Stimulated activated CD4-positive, alpha-beta T cell treated with anti-CD3 and anti-CD28 coated beads, Interleukin-12 subunit alpha, Interleukin-12 subunit beta, amount 100 ng/mL, for 48 hours (primary cell): ENCODE measurements at regions not wholly inside any gene's neighbourhood (a gene's known extent, or its start where the extent isn't known, plus 50 kb on each side); places are given as distances from the start of the nearest gene placed in this dataset.

Experiments used
- DNase-seq, 3 donors: peaks; one replicate each; pipeline ENCODE4 v3.0.0-alpha.2; 2020; ENCODE audit warnings: low read depth in 2 of 3, low spot score in 1 of 3

DNA sequence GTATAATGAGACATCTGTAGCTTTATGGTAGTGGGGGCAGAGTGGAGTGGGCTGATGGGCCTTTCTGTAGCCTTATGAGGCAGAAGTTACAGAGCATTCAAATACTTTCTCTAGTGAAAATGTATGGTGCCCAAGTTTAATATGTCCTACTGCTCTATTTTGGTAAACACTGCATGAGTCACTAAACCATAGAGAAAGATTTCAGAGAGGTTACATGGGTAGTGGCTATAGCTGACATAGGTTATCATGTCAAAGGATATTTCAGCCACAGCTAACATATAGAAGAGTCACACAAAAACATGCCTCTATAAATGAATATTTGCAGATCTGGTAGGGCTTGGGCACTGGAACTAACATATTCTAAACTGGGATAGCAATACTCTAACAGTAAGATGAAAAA lies 212.4 kb upstream of the USP25 start:
- no peak for DNase-seq

DNA sequence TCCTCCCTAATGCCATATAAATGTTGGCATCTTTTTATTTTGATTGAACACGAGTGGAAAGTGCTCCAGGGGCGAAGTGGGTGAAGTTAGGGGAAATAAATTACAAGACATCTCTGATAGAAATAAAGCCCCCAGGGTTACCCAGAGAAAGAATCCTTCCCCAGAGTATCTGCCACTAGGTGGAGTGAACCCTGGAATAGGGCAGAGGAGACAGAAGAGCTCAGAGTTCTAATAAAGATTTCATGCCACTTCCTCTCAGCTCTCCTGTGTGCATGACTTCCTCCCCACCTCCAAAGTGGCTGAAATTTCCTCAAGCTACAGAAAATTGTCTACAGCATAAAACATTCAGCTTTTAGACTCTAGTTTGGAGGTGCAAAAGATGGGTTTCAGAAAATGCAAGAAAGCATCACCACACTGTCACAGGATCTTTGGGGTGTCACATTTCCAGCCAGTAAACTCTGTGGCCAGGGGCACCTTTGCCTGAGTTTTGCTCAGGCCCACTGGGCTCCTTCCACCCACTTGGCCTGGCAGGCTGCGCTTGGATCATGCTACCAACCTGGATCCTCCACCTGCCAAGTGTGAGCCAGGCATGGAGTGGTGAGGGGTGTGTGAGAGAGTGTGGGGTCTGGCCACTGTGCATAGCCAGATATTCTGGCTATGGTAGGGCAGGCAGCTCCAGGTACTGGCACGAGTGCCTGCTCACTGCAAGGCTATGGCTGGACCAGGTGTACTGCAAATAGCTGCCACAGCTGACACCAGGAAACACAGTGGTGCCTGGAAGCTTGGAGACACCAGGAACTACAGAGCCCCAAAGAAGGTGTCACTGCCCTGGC lies 208.8 kb upstream of the USP25 start:
- DNase-seq, result no peak

DNA sequence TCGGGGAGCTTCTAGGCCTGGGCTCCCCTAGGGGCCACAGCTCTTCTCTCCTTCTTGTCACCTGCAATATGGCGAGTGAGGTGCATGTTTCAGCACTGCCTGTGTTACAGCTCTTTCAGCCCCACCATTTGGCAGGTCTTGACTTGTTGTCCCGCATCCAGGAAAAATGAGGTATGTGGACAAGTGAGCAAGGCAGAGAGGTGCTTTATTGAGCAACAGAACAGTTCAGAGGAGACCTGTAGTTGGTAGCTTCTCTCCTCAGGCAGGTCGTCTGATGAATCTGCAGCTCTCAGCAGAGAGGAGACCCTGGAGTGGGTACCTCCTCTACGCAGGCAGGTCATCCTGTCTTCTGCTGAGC lies 208.2 kb upstream of the USP25 start:
- no peak for DNase-seq

DNA sequence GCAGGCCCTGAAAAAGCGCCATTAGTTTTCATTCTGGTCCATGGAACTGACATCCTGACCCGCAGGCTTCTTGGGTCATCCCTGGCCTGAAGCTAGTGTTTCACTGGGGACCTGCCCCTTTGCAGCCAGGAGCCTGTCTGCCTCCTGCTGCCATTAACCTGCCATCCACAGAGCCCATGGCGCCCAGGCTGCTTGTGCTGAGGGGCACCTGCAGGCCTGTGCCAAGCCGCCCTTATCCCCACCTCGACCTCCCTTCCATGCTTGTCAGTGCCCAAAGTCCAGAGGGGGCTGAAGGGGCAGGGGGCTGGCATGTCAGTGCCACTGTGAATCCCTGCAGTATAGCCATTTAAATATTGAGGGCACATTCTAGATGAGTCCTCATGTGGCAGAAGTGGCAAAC lies 207.6 kb upstream of the USP25 start:
- DNase-seq, result no peak

DNA sequence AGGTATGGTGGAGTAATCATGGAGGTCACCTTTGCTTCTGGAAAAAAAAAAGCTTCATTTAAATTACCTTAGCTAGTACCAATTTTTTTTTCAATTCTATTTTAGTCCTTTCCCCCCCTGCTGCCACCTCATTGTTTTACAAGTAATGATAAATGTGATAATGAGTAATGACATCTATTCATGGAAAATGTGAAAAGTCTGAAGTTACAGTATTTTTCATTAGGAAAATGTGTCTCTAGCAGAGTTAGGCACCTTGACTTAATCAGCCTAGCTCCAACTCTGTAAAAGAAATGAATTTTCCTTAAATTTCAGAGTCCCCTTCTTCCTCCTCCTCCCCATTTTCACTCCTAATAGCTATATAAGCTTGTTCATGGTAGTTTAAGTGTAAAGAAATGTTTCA lies 204.9 kb upstream of the USP25 start:
- no peak for DNase-seq

DNA sequence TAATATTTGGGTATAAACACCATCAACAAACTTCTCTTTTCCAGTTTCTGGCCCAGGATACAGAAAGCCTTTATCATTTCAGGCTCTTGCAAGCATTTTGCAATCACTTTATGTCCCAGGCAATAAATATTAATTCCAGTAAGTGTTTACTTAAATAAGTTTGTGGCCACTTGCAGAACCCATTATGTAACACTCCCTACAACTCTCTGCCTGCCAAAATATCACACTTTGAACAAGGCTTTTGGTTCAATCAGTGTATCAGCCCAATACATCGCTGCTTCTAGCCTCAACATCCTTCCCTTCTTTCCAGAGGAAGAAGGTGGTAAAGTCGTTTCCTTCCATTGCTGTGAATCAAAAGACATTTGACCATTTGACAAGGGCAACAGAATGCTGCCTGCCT lies 203.0 kb upstream of the USP25 start:
- no peak for DNase-seq

DNA sequence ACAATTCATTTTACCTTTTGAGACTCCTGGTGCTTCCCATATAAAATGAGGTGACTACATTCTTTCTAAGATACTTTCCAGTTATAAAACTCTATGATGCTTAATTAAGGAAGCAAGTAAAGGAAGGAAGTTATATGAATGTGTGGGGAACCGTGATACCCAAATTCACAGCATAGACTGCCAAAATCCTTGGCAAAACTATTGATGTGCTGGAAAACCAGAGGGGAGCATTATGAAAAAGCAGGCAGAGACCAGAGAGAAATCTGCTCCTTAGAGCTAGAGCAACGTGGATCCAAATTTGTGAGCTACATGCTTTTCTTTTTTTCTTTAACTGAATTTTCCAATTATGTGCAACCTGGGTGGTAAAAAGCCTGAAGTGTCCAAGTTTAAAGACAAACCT lies 201.4 kb upstream of the USP25 start:
- DNase-seq, result no peak

DNA sequence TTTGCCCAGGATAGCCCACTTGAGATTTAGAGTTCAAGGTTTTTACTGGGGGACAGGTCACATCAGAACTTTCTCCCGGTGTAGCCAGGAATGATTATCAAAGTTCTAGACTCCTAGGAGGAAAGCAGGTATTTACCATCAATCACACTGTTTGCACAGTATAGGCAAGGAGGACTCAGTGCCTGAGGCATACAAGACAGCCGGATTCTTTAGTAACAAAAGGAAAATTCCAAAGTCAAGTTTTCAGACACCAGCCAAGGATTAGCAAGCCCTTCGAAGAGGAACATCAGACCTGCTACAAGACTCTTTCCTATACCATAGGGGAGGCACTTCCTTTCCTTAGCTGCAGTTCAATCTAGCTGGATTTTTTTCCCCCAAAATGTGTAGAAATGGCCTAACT lies 197.8 kb upstream of the USP25 start:
- no peak for DNase-seq

GRCh38 chr21:15533618-15534017 lies 196.2 kb upstream of the USP25 start:
- no peak for DNase-seq

- no peak for DNase-seq
These were observed 195.3 kb upstream of the USP25 start for GRCh38 chr21:15534450-15534886.

- no peak for DNase-seq
These were observed 190.4 kb upstream of the USP25 start for GRCh38 chr21:15539376-15539775.

GRCh38 chr21:15543473-15543872 lies 186.3 kb upstream of the USP25 start:
- DNase-seq, result no peak

DNA sequence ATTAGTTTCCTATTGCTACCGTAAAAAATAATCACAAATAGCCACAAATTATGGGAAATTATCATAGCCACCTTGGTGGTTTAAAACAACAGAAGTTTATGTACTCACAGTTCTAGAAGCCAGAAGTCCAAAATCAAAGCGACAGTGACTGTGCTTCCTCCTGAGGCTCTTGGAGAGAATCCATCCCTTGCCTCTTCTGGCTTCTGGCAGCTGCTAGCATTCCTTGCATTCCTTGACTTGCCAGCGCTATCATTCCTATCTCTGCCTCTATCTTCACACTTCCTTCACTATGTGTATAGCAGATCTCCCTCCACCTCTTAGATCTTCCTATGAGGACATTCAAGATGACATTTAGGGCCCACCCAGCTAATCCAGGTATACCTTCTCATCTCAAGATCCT lies 180.1 kb upstream of the USP25 start:
- no peak for DNase-seq

DNA sequence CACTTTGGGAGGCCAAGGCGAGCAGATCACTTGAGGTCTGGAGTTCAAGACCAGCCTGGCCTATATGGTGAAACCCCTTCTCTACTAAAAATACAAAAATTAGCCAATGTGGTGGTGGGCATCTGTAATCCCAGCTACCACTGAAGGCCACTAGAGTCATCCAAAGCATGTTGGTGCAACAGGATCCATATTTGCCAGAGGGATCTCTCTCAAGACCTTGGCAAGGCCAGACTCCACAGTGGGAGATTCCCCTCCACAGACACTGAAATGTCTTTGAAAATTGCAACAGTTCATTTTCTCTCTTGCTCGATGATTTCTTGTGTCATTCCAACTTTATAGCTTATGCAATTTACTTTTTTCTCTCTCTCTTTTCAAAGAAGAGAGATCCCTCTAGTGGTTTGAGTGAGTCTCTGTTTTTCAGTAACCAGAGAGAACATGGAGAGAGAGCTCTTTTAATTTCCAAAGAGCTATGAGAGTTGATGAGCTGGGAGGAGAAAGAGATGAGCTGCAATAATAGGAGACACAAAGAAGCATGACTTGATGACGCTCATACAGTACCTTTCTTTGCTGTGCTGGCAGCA lies 176.8 kb upstream of the USP25 start:
- DNase-seq, result no peak

DNA sequence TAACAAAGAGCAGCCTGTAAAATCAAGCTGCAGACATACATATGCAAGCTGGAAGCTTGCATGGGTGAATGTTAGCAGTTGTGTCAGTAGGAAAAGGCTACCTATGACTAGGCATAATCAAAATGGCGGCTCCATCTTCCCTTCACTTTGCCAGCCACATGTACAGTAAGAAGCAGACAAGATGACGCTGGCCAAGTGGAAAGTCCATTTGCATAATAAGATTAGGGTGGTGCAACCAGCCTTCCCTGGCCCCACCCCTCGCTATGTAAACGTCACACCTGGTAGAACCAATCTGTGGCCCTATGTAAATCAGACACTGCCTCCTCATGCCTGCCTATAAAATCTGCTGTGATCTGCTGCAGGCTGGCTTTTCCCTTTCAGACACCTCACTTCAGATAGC lies 171.9 kb upstream of the USP25 start:
- no peak for DNase-seq

DNA sequence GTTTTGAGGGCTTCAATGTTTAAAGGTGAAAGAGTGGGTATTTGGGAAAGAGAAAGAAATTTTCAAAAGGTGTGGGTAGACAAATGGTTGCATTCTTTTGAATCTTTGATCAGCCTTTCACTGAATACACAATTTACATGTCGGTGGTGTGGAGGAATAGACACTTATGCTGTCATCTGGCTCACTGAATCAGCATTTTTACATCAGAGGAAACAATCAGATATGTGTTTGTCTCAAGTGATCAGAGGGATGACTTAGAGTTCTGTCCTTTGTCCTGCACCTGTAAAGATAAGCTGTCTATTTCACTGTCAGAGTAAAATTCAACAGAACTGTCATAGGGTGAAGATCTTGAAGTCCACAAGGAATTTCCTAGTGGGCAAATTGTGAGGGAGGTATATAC lies 170.9 kb upstream of the USP25 start:
- DNase-seq, result no peak

- DNase-seq, result no peak
These were observed 170.1 kb upstream of the USP25 start for GRCh38 chr21:15559660-15560059.

GRCh38 chr21:15560383-15561056 lies 169.3 kb upstream of the USP25 start:
- no peak for DNase-seq

DNA sequence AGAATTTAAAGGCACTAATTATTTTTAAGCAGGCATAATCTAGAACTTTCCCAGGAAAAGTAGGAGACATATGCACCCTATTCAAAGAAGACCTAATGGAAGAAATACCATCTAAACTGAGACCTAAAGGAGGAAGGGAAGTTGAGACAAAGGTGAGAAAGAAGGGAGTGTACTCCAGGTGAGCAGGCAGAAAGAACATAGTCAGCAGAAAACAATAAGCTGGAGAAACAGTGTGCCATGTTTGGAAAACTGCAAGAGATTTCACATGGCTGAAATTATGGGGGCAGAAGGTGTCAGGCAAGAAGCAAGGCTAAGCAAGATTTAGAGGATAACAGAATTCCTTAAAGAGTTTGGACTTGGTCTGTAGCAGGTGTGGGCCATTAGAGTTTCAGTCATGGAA lies 167.0 kb upstream of the USP25 start:
- DNase-seq, result no peak

DNA sequence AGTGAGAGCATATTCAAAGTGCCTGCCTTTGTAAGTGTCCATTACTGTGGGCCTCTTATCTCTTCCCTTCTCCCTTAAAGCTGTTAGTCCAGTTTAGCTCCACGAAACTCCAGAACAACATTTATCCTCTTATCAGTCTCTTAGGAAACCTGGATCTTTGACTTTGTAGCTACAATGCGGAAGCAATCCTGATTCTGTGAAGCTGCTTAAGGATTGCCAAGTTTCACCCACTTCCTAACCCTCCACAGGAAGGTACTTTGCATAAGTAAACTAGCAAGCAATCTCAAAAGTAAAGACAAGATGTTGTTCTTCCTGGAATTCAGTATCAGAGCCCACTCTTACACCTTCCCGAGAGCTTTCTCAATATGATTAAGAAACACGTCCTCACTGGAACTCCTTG lies 164.9 kb upstream of the USP25 start:
- DNase-seq, result no peak

DNA sequence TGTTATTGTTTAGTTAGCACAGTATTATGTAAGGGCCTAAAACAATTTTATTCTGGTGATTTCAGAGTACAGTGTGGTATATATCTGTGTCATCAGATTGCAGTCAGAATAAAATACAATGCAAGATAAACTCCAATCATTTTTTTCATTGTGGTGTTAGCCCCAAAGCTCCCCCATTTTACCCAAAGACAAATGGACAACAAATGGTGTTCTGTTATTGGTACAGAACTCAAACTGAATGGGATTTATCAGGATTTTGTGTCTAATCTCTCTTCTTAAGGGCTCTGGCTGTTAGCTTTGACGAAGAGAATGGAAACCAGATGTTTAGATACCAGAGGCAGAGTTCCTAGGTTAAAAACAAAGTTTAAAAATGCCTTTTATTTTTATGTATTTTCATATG lies 163.1 kb upstream of the USP25 start:
- no peak for DNase-seq

- DNase-seq, result no peak
These were observed 162.6 kb upstream of the USP25 start for GRCh38 chr21:15567191-15567590.

DNA sequence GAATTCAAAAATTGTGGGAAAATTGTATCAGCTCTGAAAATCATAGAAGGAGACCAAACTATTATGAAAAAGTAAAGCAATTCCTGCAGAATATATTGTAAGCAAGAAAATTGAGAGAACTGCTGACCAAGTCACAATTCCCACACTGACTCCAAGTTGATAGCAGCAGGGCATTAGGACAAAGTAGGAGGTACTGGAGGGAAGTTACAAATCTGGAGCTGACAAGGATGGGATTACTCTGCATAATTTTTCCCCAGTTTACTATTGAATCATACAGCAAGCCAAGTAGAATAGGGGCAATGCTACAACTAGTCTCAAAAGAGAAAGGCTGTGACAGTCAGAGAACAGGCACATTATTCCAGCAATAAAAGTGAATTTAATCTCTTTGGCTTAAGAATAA lies 161.3 kb upstream of the USP25 start:
- DNase-seq, result no peak
